A673 (cell line): ENCODE measurements at regions not wholly inside any gene's neighbourhood (a gene's known extent, or its start where the extent isn't known, plus 50 kb on each side); places are given as distances from the start of the nearest gene placed in this dataset.

Experiments
- BruUV-seq: library from RNA; stranded (reverse); fragments of 400-500 nt; replicated peaks from 2 replicates; lab custom pipeline; 2021; lab: Mats Ljungman, UMichigan
- CTCF ChIA-PET: fragments of 300-600 bp; sonication (Branson Sonifier 250); formaldehyde crosslinking; loops from one replicate; lab custom pipeline; 2022; ENCODE audit warnings: antibody characterized with exemption; lab: Charles Lee
- POLR2A ChIA-PET: fragments of 300-600 bp; sonication (Branson Sonifier 250); formaldehyde crosslinking; loops from one replicate; lab custom pipeline; 2022; ENCODE audit warnings: antibody characterized with exemption; ENCODE audit not compliant: low non-redundant PET; lab: Charles Lee
- DNase-seq: peaks from one replicate; pipeline ENCODE4 v3.0.0-alpha.2; 2015; ENCODE audit warnings: low spot score
- H3K27ac ChIP-seq: fragments of 200-600 bp; sonication (generic); 2 replicates; pipeline ENCODE4 v1.5.1; 2016; ENCODE audit warnings: mixed run types, low read depth, mild to moderate bottlenecking, mixed read lengths, antibody characterized with exemption, low read length; ENCODE audit not compliant: poor library complexity, severe bottlenecking
- H3K27me3 ChIP-seq: fragments of 200-600 bp; sonication (generic); replicated peaks from 2 replicates; pipeline ENCODE4 v1.6.1; 2017; ENCODE audit warnings: mixed run types, low read depth, mild to moderate bottlenecking, mixed read lengths, antibody characterized with exemption, low read length; ENCODE audit not compliant: insufficient read depth, poor library complexity
- H3K36me3 ChIP-seq: fragments of 200-600 bp; sonication (generic); 2 replicates; pipeline ENCODE4 v1.6.1; 2016; ENCODE audit warnings: mixed run types, mild to moderate bottlenecking, mixed read lengths, antibody characterized with exemption, low read length; ENCODE audit not compliant: insufficient read depth, poor library complexity, severe bottlenecking
- H3K4me1 ChIP-seq: fragments of 200-600 bp; sonication (generic); 2 replicates; pipeline ENCODE4 v1.6.1; 2017; ENCODE audit warnings: mixed run types, mild to moderate bottlenecking, mixed read lengths, antibody characterized with exemption, low read length; ENCODE audit not compliant: insufficient read depth, poor library complexity, severe bottlenecking
- H3K4me3 ChIP-seq: fragments of 200-600 bp; sonication (generic); 2 replicates; pipeline ENCODE4 v1.5.1; 2016; ENCODE audit warnings: low read depth, mixed run types, mild to moderate bottlenecking, mixed read lengths, low read length; ENCODE audit not compliant: poor library complexity, severe bottlenecking
- H3K9me3 ChIP-seq: fragments of 200-600 bp; sonication (generic); 2 replicates; pipeline ENCODE4 v1.6.1; 2016; ENCODE audit warnings: mixed run types, low read depth, mild to moderate bottlenecking, mixed read lengths, antibody characterized with exemption, low read length; ENCODE audit not compliant: poor library complexity, severe bottlenecking
- CTCF ChIP-seq: fragments of 300-800, 200-600 bp; sonication (generic); conservative IDR thresholded peaks from 2 replicates; pipeline ENCODE4 v1.5.1; 2017; ENCODE audit warnings: low read depth, mild to moderate bottlenecking, antibody characterized with exemption, low read length, moderate library complexity, mixed read lengths
- EZH2 ChIP-seq: fragments of 200-600 bp; sonication (generic); IDR thresholded peaks from 2 replicates; pipeline ENCODE4 v1.6.1; 2017; ENCODE audit warnings: borderline replicate concordance, low read depth, mild to moderate bottlenecking, mixed read lengths, antibody characterized with exemption, low read length; ENCODE audit not compliant: poor library complexity, severe bottlenecking
- intact Hi-C: fragments of 100-400 bp; cut with micrococcal nuclease; formaldehyde crosslinking; loops from one replicate; pipeline ENCODE4 v1.10.0; 2022; ENCODE audit not compliant: unreplicated experiment

GRCh38 chr6:110532431-110532830, 56.0 kb upstream of the SLC22A16 start:
- no TSS peak for BruUV-seq
- ChIA-PET POLR2A (no interaction called here), CTCF (no interaction called here)
- no peak for DNase-seq
- Histone ChIP-seq H3K4me1 (peaks cover 28% of the 10 kb centered on the region), H3K9me3 (peaks cover 12% of the 10 kb centered on the region), H3K36me3 (no peaks in the 10 kb centered on the region), H3K27ac (no peak overlapping the region), H3K27me3 (peaks cover 41% of the 10 kb centered on the region), H3K4me3 (no peak overlapping the region)
- intact Hi-C loops, result no loop called here
- TF ChIP-seq EZH2 (no peak), CTCF (no peak)

- BruUV-seq, result no TSS peak
- intact Hi-C loops, result no loop called here
- DNase-seq, result no peak
- H3K27me3 ChIP-seq, result peaks cover 41% of the 10 kb centered on the region
- H3K4me1 ChIP-seq, result peaks cover 21% of the 10 kb centered on the region
- H3K27ac ChIP-seq, result no peak overlapping the region
- H3K36me3 ChIP-seq, result no peaks in the 10 kb centered on the region
- peaks cover 12% of the 10 kb centered on the region for H3K9me3 ChIP-seq
- H3K4me3 ChIP-seq, result no peak overlapping the region
- TF ChIP-seq EZH2 (no peak), CTCF (no peak)
- POLR2A ChIA-PET, result no interaction called here
- CTCF ChIA-PET, result no interaction called here
These were observed 54.3 kb upstream of the SLC22A16 start for GRCh38 chr6:110530671-110531070.

GRCh38 chr6:110529907-110530306, 53.5 kb upstream of the SLC22A16 start:
- H3K27ac ChIP-seq, result no peak overlapping the region
- H3K9me3 ChIP-seq, result peaks cover 7% of the 10 kb centered on the region
- H3K4me3 ChIP-seq, result no peak overlapping the region
- ChIA-PET POLR2A (no interaction called here), CTCF (no interaction called here)
- no TSS peak for BruUV-seq
- peaks cover 21% of the 10 kb centered on the region for H3K4me1 ChIP-seq
- peaks cover 41% of the 10 kb centered on the region for H3K27me3 ChIP-seq
- TF ChIP-seq CTCF (no peak), EZH2 (no peak)
- no peak for DNase-seq
- intact Hi-C loops, result loop anchor here (2.0 to 10.0 kb wide), 6 partner anchors 152 to 1512 kb away; no protein-coding TSS in a partner anchor
- no peaks in the 10 kb centered on the region for H3K36me3 ChIP-seq
